Central memory CD4-positive, alpha-beta T cell (primary cell): ENCODE measurements at regions not wholly inside any gene's neighbourhood (a gene's known extent, or its start where the extent isn't known, plus 50 kb on each side); places are given as distances from the start of the nearest gene placed in this dataset.
"Not testable (repeated sequence)": the region's sequence is repeated elsewhere in the genome, so short reads cannot be mapped to it uniquely, and the experiment has no call there.

Experiments used
- DNase-seq: peaks from one replicate; pipeline ENCODE4 v3.0.0; 2022

DNA sequence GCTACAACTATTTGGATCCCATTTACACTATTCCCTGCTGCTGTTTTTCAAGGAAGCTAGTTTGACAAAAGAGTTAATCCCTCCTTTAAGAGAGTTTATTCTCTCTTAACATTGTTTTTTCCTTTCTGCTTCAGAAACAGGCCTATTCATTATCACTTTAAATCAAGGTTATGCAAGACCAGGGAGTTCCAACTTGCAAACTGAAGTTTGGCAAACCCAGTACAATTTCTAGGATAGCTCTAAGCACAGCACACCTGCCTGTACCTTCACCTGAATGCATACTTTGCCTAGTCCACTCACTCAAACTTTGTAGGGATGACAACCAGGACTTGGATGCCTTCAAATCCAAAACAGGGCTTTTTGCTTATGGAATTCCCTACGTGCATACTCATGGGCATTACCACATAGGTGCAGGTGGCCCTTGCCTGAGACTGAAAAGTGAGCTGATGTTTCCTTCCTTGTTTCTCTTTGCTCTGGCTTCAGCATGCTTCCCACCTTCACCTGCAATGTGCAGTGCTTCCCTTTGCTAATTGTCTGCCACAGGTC lies 193.8 kb upstream of the MMADHC start:
- DNase-seq = no peak

DNA sequence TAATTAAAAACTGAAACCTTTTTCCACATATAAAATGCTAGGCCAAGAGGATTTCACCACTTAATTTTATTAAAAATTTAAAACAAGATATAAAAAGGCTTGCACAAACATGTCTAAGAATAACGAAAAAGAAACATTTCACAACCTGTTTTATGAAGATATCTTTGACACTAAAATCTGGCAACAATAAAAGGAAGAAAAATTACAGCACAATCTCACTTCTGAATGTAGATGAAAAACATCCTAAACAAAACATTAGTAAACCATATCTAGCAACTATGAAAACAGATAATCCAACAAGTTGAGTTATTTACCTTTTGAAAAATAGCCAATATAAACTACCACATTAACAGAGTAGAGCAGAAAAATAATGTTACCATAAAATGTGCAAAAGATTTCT lies 185.4 kb upstream of the MMADHC start:
- DNase-seq = no peak

DNA sequence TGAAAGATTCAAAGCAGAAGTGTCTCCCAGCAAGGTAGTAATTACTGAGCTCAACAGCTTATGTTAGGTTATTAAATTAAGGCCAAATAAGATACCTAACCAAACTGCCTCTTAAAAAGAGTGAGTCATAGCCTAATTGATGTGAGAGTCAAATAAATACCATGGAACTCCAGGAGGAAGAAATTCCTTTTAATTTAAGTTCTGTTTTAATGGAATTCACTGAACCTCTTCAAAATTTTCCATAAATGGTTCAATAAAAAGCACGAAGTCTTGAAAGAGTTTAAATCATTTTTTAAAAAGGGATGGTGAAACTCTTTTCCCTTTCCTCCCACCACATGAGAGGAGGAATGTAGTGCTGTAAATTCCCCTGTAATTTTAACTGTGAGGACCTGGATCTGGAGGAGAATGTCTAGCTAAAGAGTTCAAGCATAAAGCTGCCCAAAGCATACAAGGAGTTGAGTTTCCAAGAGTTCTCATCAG lies 180.8 kb upstream of the MMADHC start:
- DNase-seq = no peak

DNA sequence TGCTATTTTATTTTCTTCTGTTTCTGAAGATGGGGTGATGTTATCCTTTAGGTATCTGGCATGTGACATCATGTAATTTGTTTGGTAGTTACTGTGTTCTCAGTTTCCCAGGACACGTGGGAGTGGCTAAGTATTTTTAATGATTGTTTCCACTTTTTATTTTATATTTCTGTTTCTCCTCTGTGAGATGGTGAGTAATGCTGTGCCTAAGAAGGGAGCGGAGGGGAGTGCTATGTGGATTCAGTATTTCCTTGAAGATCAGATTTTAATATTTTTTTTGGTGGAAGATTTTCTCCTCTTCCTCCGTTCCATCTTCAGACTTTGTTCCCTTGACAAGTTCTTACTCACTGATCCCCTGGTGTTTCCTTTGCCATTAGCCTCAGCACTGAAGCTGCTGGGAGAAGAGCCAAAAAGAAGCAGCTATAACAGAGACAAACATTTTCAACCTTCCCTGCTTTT lies 180.0 kb upstream of the MMADHC start:
- no peak for DNase-seq

DNA sequence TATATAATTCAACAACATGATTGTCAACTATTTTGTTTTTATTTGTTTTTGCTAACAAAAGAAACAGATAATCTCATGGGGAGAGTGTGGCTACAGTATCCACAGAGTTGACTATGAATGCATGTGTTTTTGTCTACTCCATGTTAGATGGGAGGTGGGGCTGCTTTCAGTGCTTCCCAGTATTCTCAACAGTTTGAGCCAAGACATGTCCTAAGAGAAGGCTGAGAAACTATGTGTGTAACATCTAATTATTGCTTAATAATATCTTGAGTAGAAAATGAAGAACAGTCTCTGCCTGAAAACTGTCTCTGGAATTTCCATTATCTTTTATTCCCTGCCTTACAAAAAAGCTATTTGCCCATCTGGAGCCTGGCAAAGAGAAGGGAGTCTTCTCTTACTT lies 178.8 kb upstream of the MMADHC start:
- DNase-seq = no peak

DNA sequence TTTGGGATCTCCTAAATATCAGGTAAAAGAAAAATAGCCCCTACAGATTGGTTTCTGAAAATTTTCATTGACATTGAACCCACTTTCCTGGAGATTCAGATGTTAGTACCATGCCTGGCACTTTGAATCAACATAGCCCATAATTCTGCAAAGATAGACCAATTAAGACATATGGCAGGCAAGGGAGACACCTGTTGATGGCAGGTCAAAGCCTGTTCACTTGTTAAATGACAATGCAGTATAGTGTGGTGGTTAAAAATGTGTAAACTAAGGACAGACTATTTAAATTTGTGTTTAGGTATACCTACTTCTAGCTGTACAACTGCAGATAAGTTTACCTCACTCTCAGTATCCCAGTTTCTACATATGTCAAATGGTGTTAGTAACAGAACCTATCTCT lies 178.1 kb upstream of the MMADHC start:
- DNase-seq = no peak

DNA sequence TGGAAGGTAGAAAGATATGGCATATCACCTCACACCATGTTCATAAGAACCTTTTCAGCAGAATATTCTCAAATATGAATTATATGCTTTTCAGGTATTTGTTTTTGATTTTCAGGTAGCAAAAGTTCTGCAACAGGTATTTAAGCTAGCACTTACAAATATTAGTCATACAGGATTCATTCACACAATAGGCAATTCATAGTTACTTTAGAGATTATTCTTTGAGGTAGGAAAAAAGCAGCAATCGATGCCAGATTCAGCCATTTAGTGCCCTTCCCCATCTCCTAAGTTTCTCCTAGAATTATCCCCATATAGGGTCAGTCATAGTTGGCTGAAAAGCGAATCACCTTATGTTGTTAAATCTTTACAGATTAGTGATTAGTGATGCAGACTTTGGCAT lies 177.4 kb upstream of the MMADHC start:
- DNase-seq = no peak

DNA sequence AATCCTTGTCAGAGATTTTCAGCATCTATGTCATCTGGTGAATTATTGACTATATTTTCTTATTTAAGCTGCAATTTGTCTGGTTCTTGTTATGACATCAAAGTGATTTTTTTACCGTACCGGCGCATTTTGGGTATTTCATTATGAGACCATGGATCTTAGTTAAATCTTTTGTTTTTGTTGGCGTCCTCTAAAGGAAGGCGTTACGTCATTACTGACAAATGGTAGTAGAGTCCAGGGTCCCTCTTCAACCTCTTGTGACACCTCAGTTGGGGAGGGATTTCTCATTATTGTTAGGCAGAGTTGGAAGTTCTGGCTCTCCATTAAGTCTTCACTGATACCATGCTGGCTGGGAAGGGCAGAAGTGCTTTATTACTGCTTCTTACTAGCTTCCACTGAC lies 175.8 kb upstream of the MMADHC start:
- DNase-seq = no peak

DNA sequence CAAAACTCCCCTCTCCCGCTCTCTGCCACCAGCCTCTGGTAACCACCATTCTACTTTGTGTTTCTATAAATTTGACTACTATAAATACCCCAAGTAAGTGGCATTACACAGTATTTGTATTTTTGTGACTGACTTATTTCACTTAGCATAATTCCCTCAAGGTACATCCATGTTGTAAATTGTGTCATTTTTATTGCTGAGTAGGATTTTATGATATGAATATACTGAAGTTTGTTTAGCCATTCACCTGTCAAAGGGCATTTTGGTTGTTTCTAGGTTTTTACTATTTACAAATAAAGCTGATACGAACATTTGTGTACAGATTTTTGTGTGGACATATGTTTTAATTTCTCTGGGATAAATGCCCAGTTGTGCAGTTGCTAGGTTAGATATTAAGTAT lies 174.0 kb upstream of the MMADHC start:
- DNase-seq = no peak

DNA sequence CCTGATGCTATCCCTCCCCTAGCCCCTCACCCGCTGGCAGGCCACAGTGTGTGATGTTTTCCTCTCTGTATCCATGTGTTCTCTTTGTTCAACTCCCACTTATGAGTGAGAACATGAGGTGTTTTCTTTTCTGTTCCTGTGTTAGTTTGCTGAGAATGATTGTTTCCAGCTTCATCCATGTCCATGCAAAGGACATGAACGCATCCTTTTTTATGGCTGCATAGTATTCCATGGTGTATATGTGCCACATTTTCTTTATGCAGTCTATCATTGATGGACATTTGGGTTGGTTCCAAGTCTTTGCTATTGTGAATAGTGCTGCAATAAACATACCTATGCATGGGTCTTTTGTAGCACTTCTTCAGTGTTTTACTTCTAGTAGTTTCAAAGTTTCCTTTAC lies 171.8 kb upstream of the MMADHC start:
- DNase-seq = not testable (repeated sequence)

DNA sequence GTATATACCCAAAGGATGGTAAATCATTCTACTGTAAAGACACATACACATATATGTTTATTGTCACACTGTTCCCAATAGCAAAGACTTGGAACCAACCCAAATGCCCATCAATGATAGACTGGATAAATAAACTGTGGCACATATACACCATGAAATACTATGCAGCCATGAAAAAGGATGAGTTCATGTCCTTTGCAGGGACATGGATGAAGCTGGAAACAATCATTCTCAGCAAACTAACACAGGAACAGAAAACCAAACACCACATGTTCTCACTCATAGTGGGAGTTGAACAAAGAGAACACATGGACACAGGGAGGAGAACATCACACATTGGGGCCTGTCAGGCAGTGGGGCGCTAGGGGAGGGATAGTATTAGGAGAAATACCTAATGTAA lies 167.1 kb upstream of the MMADHC start:
- DNase-seq = not testable (repeated sequence)

DNA sequence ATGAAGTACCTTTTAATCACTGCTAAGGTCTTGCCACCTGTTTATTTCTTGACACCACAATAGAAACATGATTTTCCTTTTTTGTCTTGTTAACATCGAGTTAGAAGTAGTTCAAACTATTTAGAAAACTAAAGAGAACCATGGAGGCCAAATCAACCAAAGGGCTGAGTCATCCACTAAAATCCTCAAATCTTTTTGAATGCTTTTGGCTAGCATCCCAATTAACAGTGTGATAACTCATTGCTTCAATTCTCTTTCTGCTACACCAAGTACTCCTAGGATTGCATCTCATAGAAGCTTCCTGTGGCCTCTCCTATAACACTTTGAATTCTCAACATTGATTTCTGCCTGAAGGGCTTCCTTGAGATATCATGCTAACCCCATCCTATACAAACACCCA lies 159.9 kb upstream of the MMADHC start:
- no peak for DNase-seq

DNA sequence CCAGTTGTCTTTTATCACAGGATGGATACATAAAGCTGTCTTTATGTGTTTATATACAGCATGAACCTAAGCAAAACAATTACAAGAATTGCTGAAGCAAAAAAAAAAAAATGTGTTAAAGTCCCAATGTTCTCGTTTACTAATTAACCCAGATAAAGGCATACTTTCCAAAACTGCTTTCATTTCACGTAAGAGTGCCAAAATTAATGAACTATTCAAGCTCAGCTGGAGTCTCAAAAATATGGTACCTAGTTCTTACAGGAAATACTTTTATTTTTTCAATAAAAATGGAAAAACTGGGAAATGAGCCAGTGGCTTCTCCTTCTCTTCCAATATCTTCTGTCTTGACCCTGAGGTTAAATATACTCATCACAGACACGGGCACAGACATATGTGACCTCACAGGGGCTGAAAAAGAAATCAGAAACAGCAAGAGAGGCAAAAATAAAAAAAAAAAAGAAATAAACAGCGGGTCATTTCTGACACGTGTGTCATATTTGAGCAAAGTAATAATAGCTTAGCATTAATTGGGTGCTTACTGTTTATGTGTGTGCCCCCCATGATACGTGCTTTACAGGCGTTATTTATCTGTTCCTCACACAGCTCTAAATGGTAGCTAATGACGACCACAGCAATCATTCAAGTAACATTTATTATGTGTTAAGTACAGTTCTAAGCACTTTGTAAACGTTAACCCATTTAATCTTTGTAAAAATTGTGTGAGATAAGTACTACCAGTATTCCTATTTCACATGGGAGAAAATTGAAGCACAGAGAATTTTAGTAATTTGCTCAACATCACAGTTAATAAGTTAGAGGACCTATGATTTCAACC lies 158.0 kb upstream of the MMADHC start:
- DNase-seq = no peak

DNA sequence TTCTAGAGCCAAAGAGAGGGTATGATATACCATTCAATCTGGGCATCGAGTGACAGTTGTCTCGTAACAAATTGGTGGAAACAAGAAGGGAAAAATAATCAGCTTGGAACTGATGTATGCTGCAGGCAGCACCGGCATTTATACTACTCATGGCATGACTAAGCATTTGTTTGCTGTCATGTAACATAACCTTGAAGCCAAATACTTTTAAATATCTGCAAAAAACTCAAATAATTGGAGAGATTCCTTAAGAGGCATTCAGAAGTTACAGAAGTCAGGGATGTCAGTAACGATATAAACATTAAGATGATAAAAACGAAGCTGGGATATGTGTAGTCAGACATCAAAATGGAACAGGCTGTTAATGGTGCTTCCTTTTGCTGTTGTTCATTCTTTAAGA lies 157.3 kb upstream of the MMADHC start:
- DNase-seq = no peak

DNA sequence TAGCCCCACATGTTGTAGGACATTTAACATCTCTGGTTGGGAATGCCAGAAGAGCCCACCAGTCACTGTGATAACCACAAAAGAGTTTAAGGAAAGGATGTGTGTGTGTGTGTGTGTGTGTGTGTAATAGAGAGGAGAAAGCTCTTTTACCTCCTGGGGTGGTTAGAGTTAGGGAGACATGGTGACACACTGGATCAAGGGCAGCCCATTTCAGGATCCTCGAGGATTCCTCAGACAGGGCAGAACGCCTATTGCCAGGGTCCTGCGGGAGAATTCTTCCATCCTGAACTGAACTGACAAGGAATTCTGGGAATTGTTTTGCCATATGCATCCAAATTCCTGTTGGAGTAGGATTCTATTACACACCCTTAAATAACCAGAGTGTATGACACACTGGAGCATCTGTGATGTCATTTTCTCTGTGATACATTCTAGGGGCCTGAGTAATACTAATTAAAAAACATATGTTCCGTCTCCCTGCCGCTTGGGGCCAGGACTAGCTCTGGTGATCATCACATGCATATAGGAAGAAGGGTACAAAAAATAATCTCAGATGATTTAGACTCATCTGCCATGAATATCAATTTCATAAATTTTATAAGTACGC lies 156.4 kb upstream of the MMADHC start:
- DNase-seq = no peak

DNA sequence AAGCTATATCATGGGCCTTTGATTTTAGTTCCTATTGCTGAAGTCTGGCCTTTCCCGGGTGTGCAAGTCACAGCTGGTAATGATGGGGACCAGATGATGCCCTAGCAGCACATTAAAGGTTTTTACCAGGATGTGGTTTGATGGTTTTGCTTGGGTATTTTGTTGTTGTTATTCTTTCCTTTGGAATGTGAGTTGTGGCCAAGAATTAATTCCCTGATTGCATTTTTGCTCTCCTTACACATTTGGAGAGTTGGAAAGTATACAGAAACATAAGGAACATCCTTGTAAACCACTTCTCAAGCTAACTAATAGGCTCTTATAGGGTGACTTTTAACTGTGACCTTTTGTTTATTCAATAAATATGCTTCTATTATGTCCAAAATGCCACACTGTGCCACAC lies 154.1 kb upstream of the MMADHC start:
- no peak for DNase-seq

DNA sequence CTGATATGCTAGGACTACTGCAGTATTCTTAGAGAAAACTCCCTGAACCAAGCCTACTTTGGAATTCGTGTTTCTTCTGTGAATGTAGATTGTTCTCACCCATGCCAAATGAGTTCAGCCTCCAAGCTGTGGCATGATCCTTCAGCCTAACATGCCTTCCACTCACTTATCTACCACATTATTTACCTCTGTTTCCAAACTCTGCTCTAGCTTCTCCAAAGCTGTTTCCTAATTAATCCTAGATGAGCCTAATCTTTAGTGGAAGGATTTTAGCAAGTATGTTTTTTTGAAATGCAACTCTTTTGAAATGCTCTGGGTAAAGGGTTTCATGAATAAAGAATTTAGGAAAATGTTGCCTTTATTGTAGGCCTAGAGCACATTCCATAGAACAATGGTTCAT lies 152.9 kb upstream of the MMADHC start:
- no peak for DNase-seq

DNA sequence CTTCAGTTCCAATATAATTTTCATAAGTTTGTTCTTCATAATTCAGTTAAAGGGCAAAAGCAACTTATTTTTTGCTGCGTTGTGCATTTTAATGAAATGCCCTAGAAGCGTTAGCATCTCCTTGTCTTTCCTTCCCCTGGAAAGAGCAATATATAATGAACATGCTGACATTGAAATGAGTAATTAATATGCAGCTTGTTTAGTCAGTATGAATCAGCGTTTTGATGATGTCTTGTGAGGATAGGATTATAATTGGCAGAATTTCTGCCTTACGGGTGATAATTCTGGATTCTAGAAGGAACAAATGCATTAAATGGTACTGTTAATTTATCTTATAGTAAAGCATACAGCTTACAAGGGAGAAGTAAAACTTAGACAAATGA lies 152.3 kb upstream of the MMADHC start:
- DNase-seq = no peak

DNA sequence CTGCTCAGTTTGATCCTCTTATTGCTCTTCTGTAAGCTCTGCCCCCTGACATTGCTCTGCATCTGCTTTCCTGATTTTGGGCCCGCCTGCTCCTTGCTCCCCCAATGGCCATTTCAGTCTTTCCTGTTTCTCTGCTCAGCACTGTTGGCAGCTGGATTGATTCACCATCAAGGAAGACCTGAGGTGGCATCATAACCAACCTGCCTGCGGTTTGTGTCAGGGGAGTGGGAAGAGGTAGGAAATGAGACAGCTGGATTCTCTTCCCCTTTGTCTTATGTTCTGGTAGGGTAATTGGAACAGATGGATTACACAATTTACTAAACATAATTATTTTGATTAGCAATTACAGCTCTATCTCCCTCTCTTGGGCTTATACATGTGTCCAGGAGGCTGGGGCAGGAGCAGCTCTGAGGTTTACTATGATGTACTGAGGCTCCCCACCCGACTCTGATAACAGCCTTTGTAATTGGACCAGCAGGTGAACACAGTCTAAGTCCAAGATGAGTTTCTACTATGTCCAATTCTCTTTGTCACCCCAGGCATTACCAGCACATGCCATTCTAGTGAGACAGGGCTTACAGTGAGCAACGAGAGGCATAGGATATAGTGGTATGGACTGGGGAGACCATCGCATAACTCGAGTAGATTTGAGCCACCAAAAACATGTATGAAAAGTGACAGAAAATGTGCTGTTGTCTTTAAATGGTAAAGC lies 151.8 kb upstream of the MMADHC start:
- no peak for DNase-seq

DNA sequence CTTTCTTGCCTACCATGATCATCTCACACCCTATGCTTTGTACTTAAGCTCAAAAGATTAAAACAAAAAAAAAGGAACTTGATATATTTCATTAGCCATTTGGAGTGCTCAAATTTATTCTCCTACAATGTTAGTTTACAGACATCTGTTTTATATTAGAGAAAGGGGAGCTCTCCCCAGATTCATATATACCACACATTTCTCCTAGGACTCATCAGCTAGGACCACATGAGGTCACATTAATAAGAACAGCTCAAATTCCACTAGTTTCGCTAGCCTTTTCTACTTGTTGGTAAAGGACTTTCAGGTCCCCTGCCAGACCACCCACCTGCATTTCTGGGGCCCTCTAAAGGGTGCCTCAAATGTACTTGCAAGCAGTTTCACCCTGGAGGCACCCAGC lies 151.2 kb upstream of the MMADHC start:
- no peak for DNase-seq

DNA sequence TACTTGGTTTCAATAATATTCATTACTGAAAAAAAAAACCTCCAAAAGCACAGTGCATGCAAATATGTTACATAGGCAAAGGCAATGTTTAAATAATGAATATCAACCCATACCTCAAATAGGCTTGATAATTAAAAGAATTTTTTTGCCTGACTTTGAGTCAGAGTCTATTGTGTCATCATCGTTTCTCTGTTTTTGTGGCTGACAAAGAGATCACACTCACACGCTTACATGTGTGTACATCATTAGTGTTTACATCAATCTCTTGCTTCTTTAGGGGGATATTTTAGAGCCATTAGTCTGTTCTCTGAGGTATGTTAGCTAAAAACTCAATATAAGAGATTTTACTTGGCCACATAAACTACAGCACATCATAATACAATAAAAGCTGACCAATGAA lies 150.3 kb upstream of the MMADHC start:
- DNase-seq = no peak

DNA sequence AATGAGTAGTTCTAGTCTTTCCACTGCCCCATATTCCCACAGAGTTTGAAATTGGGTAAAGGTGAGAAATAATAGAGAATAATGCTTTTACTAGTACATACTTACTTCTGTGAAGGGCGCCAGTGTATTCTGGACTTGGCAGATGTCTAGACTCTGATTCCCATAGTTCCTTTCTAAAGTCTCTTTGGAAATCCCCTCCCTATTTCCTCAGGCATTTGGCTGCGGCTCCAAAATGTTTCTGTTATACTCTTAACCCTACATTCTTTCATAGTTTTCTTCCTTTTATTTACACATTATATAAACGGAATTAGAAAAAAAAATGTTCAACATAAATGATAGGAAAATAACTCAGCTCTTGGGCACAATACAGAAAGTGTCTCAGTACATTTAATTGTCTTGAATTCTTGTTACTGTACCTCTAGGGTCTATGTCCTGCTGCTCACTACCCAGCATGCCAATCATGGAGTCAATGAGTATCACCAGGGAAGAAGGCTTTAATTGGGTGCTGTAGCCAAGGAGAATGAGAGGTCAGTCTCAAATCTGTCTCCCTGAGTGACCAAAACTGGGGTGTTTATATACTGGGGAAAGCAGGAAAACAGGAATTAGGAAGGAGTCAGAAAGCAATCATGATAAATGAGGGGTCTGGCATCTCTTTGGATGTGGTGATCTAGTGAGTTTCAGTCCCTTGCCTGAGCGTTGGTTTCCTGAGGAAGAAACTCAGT lies 147.8 kb upstream of the MMADHC start:
- no peak for DNase-seq
